HepG2 (cell line): ENCODE measurements at regions not wholly inside any gene's neighbourhood (a gene's known extent, or its start where the extent isn't known, plus 50 kb on each side); places are given as distances from the start of the nearest gene placed in this dataset.

ENCODE experiments used
- ATAC-seq: fragments of 200-7000 bp; cut with Tn5 transposase; 3 replicates; pipeline ENCODE4 v1.9.1; 2020; ENCODE audit warnings: mild to moderate bottlenecking, moderate library complexity
- BruUV-seq: library from RNA; stranded (reverse); fragments of 400-500 nt; replicated peaks from 2 replicates; lab custom pipeline; 2021; lab: Mats Ljungman, UMichigan
- CTCF ChIA-PET: fragments of 300-600 bp; formaldehyde crosslinking; extraction: SDS; loops from one replicate; lab custom pipeline; 2021; ENCODE audit warnings: low total read pairs, inconsistent platforms, low intra/inter-chr PET ratio; lab: Yijun Ruan, JAX
- POLR2A ChIA-PET: fragments of 350-600 bp; sonication (Branson Sonifier 250); formaldehyde crosslinking; loops from one replicate; lab custom pipeline; 2020; ENCODE audit warnings: antibody characterized with exemption, inconsistent platforms; lab: Yijun Ruan, JAX
- DNase-seq: peaks from one replicate; pipeline ENCODE4 v3.0.0-alpha.2; 2015; ENCODE audit warnings: low spot score
- FAIRE-seq: peaks from 3 replicates; lab custom pipeline; 2011; peaks lifted over from hg19 to GRCh38; lab: Jason Lieb, UNC
- H2AFZ ChIP-seq: one replicate; pipeline ENCODE4 v1.6.1; 2011; ENCODE audit warnings: low read length, inconsistent platforms
- H3K27ac ChIP-seq: fragments of 300-600 bp; 3 replicates; pipeline ENCODE4 v1.8.0; 2011; ENCODE audit warnings: mixed run types, mild to moderate bottlenecking, mixed read lengths, low read length, inconsistent platforms; ENCODE audit not compliant: insufficient read depth; ENCODE audit errors: extremely low read length
- H3K27me3 ChIP-seq, 2 experiments: fragments of 200-600 bp in 1 of 2; 2 replicates in 1 of 2; 3 replicates in 1 of 2; pipeline versions ENCODE4 v1.6.0 to v1.8.0; 2011; ENCODE audit warnings: low read length in 2 of 2, mild to moderate bottlenecking in 2 of 2, moderate library complexity in 2 of 2, inconsistent platforms in 1 of 2; ENCODE audit not compliant: insufficient read depth in 2 of 2, control insufficient read depth in 1 of 2
- H3K36me3 ChIP-seq, 2 experiments: fragments of 200-600 bp in 1 of 2; replicated peaks in 1 of 2; 2 replicates in 1 of 2; 3 replicates in 1 of 2; pipeline versions ENCODE4 v1.5.1 to v1.8.0; 2011; ENCODE audit warnings: low read length in 2 of 2, inconsistent platforms in 1 of 2; ENCODE audit not compliant: insufficient read depth in 2 of 2, control insufficient read depth in 1 of 2
- H3K4me1 ChIP-seq: 2 replicates; pipeline ENCODE4 v1.5.1; 2012; ENCODE audit warnings: low read length, inconsistent platforms; ENCODE audit not compliant: insufficient read depth
- H3K4me2 ChIP-seq: 2 replicates; pipeline ENCODE4 v1.6.0; 2011; ENCODE audit warnings: low read depth, low read length, inconsistent platforms
- H3K4me3 ChIP-seq, 3 experiments: fragments of 200-600 bp in 1 of 3; sonication (generic), shearing (Covaris generic) in 1 of 3; replicated peaks in 1 of 3; 2 replicates each; pipeline ENCODE4 v1.5.1; 2011 to 2016; ENCODE audit warnings: low read length in 3 of 3, inconsistent platforms in 2 of 3, low read depth in 2 of 3, mild to moderate bottlenecking in 2 of 3, control low read depth in 1 of 3, mixed read lengths in 1 of 3; ENCODE audit not compliant: insufficient read depth in 1 of 3
- H3K79me2 ChIP-seq: one replicate; pipeline ENCODE4 v1.6.1; 2011; ENCODE audit warnings: low read length, inconsistent platforms; ENCODE audit not compliant: insufficient read depth
- H3K9ac ChIP-seq: 2 replicates; pipeline ENCODE4 v1.6.0; 2011; ENCODE audit warnings: mild to moderate bottlenecking, low read depth, low read length, inconsistent platforms; ENCODE audit not compliant: insufficient read depth
- H3K9me3 ChIP-seq: 2 replicates; pipeline ENCODE4 v1.5.1; 2012; ENCODE audit warnings: mild to moderate bottlenecking, low read length
- H4K20me1 ChIP-seq: 2 replicates; pipeline ENCODE4 v1.6.0; 2011; ENCODE audit warnings: inconsistent platforms, mild to moderate bottlenecking, low read length, moderate library complexity; ENCODE audit not compliant: insufficient read depth
- DR1 ChIP-seq: sonication (generic); formaldehyde crosslinking; IDR thresholded peaks from 2 replicates; pipeline ENCODE4 v1.8.0; 2021; ENCODE audit warnings: mild to moderate bottlenecking, missing genetic modification reagents, inconsistent platforms
- NFKBIZ ChIP-seq: IDR thresholded peaks from 2 replicates; pipeline ENCODE4 v1.6.1; 2018; ENCODE audit warnings: missing genetic modification reagents, missing compliant biosample characterization
- SMAD3 ChIP-seq: sonication (generic); formaldehyde crosslinking; IDR thresholded peaks from 2 replicates; pipeline ENCODE4 v1.4.0; 2020; ENCODE audit warnings: missing genetic modification reagents
- ZNF225 ChIP-seq: sonication (generic); formaldehyde crosslinking; IDR thresholded peaks from 2 replicates; pipeline ENCODE4 v1.4.0; 2020; ENCODE audit warnings: mild to moderate bottlenecking, missing genetic modification reagents
- ZNF816 ChIP-seq: sonication (generic); formaldehyde crosslinking; IDR thresholded peaks from 2 replicates; pipeline ENCODE4 v1.8.0; 2022; ENCODE audit warnings: missing genetic modification reagents, mild to moderate bottlenecking, borderline replicate concordance
- WGBS: methylation state at CpG from one replicate; pipeline ENCODE4 v1.1.6; 2017; ENCODE audit warnings: low lambda C conversion rate; 5-methylcytosine and 5-hydroxymethylcytosine counted together
- in situ Hi-C: cut with HindIII; loops from 2 replicates; pipeline ENCODE4 v1.10.0; 2017; ENCODE audit warnings: low pct_unique_long_range_greater_than_20kb; ENCODE audit not compliant: extremely low pct_ligation_motif_present
- intact Hi-C: fragments of 100-400 bp; cut with micrococcal nuclease; formaldehyde crosslinking; loops from one replicate; pipeline ENCODE4 v1.10.0; 2022; ENCODE audit not compliant: unreplicated experiment
- TF ChIP-seq, protein P1 (sequence below): IDR thresholded peaks from 2 replicates; pipeline ENCODE4 v1.6.1; 2016; ENCODE audit warnings: low read depth
- TF ChIP-seq, protein P2 (sequence below): sonication (generic); formaldehyde crosslinking; IDR thresholded peaks from 2 replicates; pipeline ENCODE4 v1.4.0; 2020; ENCODE audit warnings: missing genetic modification reagents, borderline replicate concordance

DNA sequence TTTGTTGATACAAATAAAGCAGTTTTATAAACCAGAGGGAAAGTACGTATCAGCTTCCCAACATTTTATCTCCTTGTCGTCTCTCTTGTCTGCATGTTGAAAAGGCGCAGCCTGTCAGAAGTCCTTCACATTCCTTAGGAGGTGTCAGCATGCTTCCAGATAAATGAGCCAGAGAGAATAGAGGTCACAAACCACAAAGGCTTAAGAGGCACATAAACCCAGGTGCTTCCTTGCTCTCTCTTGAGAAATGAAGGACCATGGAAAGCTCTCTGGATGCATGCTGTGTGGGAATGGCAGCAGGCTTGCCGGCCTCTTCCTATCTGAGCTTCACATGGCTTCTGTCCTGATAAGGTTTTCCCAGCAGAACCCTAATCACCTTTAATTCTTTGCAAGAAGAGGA, 448.5 kb downstream of the XPNPEP1 start:
- no peak for TF ChIP-seq DR1 (CRISPR knock-in tag)
- TF ChIP-seq ZNF816 (CRISPR knock-in tag): no peak
- no peak for TF ChIP-seq NFKBIZ (CRISPR knock-in tag)
- TF ChIP-seq, protein P1, sequence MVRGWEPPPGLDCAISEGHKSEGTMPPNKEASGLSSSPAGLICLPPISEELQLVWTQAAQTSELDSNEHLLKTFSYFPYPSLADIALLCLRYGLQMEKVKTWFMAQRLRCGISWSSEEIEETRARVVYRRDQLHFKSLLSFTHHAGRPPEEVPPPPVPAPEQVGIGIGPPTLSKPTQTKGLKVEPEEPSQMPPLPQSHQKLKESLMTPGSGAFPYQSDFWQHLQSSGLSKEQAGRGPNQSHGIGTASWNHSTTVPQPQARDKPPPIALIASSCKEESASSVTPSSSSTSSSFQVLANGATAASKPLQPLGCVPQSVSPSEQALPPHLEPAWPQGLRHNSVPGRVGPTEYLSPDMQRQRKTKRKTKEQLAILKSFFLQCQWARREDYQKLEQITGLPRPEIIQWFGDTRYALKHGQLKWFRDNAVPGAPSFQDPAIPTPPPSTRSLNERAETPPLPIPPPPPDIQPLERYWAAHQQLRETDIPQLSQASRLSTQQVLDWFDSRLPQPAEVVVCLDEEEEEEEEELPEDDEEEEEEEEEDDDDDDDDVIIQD (CRISPR knock-in tag): no peak
- TF ChIP-seq SMAD3 (CRISPR knock-in tag): no peak
- TF ChIP-seq, protein P2, sequence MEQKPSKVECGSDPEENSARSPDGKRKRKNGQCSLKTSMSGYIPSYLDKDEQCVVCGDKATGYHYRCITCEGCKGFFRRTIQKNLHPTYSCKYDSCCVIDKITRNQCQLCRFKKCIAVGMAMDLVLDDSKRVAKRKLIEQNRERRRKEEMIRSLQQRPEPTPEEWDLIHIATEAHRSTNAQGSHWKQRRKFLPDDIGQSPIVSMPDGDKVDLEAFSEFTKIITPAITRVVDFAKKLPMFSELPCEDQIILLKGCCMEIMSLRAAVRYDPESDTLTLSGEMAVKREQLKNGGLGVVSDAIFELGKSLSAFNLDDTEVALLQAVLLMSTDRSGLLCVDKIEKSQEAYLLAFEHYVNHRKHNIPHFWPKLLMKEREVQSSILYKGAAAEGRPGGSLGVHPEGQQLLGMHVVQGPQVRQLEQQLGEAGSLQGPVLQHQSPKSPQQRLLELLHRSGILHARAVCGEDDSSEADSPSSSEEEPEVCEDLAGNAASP (CRISPR knock-in tag): no peak
- no peak for TF ChIP-seq ZNF225
- FAIRE-seq (no peak), DNase-seq (no peak), ATAC-seq (no peak)
- in situ Hi-C loops (no loop called here), intact Hi-C loops (no loop called here)
- Histone ChIP-seq H3K27me3 (no peaks in the 10 kb centered on the region), H3K9me3 (no peaks in the 10 kb centered on the region), H3K36me3 (no peaks in the 10 kb centered on the region), H4K20me1 (no peaks in the 10 kb centered on the region), H3K9ac (no peak overlapping the region), H3K4me1 (no peaks in the 10 kb centered on the region), H3K4me3 (no peak overlapping the region), H3K4me2 (no peak overlapping the region), H2AFZ (no peak overlapping the region), H3K27ac (no peak overlapping the region), H3K79me2 (no peaks in the 10 kb centered on the region)
- POLR2A ChIA-PET: no interaction called here
- CTCF ChIA-PET: no interaction called here
- no TSS peak for BruUV-seq
- WGBS: 25% methylated on average over 4 of the region's 4 CpGs
